Stimulated activated CD8-positive, alpha-beta memory T cell treated with anti-CD3 and anti-CD28 coated beads, Interleukin-12 subunit alpha, Interleukin-12 subunit beta, amount 100 ng/mL, for 24 hours (primary cell): ENCODE measurements at regions not wholly inside any gene's neighbourhood (a gene's known extent, or its start where the extent isn't known, plus 50 kb on each side); places are given as distances from the start of the nearest gene placed in this dataset.

ENCODE experiments used
- DNase-seq: peaks from one replicate; pipeline ENCODE4 v3.0.0-alpha.2; 2020; ENCODE audit errors: extremely low read depth

DNA sequence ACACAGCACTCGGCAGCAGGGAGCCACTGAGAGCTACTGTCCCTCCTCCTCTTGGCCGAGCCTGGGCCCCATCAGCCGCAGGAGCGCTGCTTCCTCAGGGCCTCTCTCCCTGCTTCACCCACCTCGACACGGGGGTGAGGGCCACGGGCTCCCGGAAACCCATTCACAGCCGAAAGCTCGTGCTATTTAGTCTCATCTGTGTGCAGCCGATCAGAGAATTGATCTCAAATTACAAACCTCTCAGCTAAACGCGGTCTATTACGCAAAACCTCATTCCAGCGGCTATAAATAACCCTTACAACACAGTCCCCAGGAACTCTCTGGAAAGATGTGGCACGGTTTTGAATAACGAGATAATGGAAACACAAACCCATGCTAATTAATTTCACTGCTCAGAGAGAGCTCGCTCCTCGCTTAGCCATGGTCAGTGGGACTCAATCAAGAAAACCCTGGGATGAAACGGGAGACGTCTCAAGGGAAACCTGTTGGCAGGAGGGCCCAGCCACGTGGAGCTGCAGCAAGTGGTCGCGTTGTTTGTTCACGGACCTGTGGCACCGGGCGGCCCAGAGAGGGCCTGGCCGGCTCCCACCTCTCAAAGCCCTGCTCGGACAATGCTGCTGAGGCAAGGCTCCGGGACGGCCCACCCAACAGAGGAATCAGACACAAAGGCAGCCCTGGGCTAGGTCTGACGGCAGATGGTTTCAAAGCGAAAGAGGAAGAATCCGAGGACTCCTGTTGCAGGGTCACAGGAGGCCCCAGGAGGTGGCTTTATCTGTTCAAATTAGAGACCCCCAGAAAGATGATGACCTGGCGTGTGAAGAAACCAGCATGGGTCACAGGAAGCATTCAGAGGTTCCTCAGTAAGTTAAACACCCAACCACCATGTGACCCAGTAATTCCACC, 210.5 kb downstream of the CTTN start:
- no peak for DNase-seq

DNA sequence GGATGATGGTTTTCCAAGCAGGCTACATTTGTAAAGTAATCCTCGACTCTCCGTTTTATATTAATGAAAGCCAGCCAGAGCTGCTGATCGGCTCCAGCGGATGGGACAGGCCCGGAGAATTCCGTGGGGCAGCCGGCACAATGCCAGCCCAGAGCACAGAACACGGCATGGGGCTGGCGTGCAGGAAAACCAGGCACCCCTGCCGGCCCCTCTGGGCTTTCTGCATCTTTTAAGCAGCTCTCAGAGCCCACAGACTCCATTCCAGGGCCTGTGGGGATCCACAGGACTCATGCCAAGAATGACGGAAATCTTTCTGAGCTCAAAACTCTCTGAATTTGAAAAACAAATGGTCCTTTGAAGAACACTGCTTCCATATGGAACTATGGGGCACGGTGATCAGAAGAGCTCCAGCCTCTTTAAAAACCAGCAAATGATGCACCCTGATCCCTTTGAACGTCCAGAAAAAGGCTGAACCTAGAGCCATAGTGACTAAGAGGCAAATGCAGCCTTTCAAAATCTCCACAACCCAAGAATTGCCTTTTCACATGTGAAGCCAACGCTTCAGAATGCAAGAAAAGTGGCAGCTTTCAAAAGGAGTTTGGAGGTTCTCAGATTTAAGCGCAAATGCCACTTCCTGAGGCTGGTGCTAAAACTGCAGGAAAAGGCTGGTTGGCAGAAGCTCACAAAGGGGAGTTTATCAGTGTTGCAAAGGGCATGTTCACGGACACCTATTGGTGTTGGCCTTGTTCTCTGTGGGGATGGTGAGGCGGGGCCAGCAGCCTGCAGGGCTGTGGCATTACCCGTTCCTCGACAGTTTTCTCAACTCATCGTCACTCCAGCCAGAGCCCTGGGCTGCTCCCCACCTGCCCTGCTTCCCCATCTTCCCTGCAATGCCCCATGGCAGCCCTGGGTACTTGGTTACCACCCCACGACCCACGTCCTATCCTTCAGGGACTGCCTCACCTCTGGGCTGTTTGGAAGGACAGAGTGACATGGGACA, 212.5 kb downstream of the CTTN start:
- no peak for DNase-seq

DNA sequence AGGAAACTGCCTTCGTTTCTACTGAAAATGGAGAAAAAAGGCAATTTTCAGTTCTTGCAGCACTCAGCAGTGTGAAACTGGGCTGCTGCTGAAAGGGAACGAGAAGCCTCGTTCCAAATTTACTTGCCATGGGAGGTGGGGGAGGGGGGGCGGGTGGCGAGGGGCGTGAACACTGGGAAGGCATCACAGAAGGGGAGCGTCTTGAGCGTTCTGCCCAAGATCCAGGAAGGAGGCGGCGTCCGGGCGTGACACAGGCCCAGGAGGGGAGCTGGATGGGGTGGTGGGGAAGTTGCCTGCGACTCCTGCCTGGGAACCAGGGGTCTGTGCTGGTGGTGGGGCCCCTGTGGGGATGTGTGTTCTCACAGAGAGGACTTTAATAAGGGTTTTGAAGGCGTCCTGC, 213.5 kb downstream of the CTTN start:
- no peak for DNase-seq

DNA sequence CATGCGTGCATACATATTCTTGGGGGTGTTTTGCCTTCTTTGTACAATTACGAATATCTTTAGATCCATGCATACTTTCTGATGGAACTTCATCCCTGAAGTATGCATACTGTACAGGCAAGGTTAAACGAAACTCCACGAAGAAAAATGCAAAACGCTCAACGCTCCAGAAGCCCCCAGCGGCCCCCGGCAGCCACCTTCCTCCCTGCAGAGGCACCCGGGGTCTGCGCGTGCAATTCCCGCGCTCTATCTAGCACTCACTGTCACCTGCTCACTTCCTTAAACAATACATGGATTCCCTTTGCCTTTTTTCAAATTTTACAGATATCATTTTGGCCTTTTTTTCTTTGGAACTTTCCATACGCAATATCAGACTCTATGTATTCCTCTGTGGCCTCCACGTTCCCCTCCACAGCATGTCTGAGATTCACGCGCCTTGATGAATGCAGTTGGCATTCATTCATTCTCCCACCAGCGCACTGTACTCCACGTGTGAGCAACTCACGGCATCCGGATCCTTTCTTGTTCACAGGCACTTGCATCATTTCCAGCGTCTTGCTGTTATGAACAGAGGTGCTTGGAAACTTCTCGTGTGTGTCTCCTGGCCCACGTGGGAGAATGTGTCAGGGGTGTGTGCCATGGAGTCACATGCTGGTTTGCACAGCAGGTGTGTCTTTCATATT, 214.3 kb downstream of the CTTN start:
- DNase-seq: no peak

DNA sequence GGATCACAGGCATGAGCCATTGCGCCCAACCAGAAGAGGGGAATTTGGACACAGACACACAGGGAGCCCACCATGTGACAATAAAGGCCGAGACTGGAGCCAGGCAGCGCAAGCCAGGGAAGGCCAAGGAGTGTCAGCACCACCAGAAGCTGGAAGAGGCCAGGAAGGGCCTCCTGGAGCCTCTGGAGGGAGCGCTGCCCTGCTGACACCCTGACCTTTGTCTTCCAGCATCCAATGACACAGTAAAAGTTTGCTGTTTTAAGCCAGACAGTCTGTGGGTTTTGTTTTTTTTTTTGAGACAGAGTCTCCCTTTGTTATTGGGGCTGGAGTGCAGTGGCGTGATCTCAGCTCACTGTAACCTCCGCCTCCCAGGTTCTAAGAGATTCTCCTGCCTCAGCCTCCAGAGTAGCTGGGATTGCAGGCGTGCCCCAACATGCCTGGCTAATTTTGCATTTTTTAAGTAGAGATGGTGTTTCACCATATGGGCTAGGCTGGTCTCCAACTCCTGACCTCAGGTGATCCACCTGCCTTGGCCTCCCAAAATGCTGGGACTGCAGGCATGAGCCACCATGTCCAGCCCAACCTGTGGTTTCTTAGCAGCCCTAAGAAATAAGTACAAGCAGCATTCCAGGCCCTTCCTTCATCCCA, 215.8 kb downstream of the CTTN start:
- DNase-seq: no peak

DNA sequence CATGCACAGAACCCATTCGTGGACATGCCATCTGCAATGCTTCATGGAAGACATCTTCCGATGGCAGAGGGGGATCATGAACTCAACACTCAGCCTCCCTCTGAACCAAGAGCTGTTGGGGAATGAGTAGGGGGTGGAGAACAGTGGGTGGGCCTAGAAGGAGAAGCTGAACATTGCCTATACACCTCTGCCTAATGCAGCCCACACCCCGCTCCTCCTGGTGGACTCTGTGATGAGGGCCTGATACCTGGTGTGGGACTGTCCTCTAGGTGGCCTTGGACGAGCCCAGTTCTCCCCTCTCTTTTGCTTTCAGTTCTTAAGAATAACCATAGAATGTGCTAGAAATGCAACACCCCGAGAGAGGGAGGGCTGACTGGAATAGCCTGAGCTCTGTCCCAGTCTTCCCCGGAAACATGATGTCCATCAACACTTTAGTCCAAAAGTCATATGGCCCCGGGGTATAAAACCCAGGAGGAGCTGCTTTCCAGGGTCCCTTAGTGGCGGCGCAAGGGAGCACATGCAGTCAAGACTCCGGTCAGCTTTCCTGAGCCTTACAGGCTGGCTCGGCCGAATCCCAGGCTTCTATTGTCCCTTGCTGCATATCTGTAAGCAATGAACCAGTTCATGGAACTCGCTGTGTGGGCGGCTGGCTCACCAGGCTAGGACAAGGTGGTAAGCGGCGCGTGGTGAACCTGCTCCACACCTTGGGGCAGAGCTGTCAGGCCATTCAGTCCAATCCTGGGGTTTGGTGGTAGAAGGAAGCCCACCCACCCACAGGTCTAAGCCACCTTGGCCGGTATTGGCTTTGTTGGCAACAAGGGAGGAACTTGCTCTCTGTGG, 216.9 kb downstream of the CTTN start:
- DNase-seq: no peak

DNA sequence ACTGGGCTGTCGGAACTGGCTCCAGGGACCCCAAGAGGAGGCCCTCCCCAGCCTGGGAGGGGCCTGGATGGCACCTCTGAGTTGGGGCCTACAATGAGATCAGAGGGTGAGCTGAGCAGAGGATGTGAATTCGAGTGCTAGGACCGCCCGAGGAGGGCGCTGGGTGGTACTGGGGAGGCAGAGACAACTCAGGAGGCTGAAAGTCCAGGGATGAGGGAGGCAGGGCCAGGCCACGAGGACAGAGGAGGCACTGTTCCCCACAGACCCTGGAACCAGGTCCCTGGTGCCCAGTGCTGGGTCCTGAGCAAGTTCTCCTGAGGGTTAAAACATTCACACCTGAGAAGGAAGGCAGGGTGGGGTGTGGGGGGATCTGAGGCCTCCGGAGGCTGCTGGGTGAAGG, 218.0 kb downstream of the CTTN start:
- DNase-seq: no peak

DNA sequence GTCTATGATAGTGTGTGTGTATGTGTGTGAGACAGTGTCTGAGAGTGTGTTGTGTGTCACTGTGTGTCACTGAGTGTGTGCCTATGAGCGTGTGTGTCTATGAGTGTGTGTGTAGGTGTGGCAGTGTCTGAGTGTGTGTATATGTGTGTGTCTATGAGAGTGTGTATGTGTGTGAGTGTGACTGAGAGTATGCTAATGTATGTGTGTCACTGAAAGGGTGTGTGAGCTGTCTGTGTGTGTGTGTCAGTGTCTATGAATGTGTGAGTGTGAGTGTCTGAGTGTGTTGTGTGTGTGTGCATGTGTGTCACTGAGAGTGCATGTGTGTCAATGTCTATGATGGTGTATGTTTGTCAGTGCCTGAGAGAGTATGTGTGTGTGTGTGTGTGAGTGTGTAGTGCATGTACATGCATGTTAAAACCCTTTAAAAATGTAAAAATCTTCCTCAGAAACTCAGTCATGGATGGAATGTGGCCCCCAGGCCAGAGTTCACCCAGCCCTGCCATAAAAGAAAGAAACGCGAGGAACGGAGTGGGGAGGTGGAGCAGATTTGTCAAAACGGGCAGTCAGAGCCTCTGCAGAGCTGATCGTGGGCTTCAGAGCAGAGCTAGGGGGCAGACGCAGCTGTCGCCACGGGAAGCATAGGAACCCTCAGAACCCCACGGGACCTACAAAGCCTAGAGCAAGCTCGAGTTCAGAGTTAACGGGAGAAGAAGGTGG, 218.8 kb downstream of the CTTN start:
- no peak for DNase-seq

DNA sequence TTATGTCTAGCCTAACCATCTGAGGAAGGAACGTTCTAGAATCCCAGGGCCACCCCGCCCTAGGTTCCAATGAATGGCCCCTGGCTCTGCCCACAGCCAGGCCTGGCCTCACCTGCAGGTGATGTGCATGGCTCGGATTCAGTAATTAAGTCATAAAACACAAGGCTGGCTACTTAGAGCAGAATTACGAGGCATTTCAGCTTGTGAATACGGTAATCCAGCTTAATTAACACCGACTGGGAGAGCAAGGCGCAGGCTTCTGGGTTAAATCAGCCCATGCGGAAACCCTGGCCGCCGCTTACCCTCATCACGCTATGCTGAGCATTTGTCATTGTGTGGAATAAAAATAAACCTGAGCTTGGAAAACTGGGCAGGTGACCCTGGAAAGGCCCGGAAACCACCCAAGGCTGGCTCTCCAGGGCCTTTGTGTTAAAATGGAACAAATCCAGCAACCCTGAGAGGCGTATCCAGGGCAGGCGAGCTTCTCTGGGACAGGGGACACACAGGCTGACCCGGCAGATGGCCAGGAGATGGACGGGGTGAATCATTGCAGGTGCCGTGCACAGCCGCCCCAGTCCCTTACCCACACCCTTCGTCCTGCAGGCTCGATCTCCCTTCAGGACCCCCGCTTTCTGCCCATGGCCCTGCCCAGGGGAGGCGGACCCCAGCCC, 220.2 kb downstream of the CTTN start:
- no peak for DNase-seq

DNA sequence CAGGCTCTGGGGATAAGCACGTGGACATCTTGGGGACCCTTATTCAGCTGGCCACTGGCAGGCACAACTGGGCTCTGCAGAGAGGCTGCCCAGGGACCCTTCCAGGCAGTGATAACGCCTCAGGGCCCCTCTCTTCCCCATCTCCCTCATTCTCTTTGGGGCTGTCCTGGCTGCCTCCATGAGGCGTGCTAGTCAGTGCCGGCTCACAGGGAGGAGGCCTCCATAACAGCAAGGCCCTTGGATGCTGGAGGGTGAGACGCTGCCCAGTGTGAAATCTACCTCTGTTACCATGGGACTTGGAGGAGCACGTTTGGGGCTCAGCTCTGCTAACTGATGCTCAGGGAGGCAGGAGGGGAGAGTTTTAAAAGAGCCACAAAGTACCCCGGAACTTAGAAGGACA, 221.3 kb downstream of the CTTN start:
- no peak for DNase-seq

DNA sequence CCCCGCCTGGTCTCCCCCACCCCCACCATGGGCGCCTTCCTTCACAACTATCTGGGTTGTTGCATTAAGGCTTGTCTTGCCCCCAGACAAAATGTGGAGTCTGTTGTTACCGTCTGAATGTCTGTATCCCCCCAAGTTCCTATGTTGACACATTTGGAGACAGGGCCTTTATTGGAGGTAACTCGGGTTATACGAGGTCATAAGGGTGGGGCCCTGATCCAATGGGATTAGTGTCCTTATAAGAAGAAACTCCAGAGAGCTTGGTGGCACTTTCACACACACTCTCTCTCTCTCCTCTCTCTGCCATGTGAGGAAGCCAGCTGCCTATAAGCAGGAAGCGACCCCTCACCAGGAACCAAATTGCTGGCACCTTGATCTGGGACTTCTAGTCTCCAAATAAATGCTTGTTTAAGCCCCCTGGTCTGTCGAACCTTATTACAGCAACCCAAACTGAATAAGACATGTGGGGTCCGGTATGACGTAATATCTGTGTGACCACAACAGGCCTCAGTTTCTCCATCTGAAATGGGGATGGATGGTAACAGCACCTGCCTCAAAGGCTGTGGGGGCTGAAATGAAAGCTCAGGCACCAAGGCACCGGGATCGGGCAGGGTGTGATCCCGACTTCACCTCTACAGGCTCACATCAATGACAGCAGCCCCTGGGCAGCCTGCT, 222.3 kb downstream of the CTTN start:
- DNase-seq: no peak

DNA sequence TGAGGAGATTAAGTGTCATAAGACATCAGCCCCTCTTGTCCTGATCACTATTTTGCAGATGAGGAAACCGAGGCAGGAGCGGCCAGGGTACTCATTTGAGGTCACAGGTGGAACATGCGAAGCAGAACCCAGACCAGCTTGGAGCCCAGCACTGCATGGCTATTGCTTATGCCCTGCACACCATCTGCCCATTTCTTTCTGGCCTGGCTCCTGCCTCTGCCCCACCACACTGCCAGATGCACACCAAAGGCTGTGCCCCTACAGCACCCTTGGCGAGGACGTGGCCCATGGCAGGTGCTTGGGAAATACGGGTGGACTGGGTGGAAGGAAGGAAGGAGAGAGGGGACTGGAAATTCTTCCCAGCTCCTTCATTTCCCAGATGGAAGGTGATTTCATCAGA, 222.9 kb downstream of the CTTN start:
- no peak for DNase-seq

DNA sequence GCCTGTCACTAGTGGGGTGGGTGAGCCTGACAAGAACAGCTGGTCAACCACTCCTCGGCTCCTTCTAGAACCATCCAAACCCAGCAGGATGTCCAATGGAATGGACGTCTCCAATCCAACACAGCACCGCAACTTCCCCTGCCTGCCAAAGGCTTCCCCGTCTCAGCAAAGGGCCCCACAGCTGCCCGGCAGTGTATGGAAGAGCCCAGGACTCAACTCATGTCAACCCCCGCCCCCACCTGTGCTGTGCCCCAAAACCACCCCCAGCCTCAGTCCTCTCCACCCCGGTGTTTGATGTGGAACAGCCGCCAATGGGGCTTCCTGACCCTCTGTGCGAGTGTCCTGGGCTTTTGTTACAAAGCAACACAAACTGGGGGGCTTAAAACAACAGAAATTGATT, 223.8 kb downstream of the CTTN start:
- no peak for DNase-seq

DNA sequence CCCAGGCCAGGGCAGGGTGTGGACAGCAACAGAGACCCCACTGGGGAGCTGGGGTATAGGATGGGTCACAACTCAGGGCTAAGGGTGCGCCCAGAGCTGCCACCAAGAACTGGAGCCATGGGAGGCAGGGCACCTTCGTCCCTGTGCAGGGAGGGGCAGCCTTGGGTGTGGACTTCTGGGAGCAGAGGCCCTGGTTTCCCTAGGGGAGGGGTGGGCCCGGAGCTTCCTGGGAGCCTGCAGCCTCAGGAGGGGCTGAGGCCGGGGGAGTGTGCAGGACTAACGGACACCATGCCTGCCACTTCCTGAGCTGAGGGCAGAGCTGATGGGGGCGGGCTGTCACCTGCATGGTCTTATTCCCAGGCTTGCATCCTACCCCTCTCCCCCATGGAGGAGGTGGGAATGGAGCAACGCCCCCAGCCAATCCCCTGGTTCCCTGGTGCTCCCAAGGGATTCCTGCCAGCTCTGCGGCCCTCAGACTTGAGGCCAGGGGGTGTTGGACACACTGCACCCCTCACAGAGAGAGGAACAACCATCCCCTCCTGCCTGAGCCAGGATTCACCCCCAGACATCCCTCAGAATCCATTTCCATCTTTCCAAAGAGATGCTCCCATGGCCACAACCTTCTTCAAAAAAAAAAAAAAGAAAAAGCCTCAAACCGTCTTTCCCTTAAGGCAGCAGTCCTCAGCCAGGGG, 225.7 kb downstream of the CTTN start:
- no peak for DNase-seq

DNA sequence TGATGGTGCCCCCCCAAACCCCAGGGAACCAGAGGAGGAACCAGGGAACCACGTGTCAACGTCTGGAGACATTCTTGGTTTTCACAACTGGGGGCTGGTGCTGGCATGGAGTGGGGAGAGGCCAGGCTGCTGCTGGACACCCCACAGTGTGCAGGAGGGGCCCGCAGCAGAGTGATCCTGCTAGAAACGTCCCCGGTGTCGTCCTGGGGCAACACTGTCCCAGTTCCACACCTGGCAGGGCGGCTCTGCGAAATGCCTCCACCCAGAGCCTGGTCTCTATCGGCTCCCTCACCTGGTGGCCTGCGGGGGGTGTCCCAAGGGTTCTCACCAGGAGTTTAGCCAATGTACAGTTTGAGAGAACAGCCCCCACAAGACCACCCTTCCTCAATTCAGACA, 226.3 kb downstream of the CTTN start:
- DNase-seq: no peak

DNA sequence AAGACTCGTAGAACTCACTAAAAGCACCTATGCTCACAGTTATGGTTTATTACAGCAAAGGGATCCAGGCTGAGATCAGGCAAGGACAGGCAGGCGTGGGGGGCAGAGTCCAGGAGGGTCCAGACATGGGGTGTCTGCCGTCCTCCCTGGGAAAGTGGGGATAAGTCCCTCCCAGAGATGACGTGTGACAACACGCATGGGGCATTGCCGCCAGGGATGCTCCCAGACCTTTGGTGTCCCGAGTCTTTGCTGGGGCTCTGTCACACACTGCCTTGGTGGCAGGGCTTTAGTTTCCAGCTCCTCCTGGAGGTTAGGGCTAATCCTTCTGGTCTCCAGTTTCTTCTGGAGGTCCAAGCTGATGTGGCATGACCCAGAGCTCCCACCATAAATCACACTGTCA, 226.7 kb downstream of the CTTN start:
- no peak for DNase-seq

DNA sequence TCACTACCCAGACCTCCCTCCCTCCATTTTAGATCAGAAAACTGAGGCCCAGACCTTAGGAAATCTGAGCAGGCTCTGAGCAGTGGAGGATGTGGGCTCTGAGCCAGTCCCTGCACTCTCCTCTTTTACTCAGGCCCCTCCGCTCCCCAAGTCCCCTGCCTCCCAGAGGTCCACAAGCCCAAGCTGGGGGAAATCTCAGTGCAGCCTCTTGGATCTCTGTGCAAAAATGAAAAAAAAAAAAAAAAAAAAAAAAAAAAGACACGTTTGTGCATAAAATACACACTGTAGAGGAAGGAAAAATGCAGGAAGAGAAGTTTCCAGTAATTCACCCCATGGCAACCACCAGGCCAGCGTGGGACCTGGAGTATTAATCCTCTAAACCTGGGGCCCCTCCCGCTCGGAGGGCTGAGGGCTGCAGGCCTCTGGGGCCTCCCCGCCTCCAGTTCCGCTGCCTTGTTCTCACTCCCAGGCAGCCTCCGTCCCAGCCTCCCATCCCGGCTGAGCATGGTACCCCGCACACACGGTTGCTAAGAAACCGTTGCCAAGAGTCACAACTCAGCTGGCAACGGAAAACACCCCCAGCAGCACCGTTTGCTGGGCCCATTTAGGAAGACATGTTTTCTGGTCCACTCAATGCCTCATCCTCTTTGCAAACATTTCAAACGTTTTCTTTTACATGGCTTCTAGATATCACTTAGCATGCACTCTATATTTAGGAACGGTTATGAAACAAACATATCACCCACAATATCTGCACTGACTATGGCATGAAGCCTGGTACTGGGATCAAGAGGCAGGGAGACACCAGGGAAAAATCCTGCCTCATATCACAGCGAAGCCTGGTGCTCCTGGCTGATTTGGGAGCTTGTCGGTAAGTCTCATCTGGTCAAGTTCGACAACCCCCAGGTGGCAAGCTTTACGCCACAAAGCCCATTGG, 227.5 kb downstream of the CTTN start:
- DNase-seq: no peak
